ENCODE measurements at regions not wholly inside any gene's neighbourhood (a gene's known extent, or its start where the extent isn't known, plus 50 kb on each side); places are given as distances from the start of the nearest gene placed in this dataset.

DNA sequence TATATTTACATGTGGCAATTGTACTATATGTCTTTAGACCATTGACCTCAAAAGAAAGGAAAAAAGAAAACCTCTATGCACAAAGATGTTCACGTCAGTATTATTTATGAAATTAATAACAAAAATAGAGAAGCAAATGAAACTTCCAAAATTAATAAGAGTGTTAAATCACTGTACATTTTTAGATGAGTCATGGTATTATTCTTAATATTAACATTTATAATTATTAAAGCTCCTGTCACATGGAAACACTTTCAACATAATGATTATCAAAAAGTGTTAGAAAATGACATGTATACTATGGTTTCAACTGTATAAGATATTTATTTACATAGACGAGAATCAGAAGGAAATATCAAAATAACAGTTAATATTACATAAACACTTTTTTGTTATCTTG, 324.9 kb upstream of the RUNX1 start:
- no peak overlapping the region for H3K4me3 ChIP-seq (ENCODE audit: low read length)
- no peak for TF ChIP-seq CTCF (conservative IDR thresholded peaks at IDR 0.05; ENCODE audit: low read length)
- DNase-seq (ENCODE audit: low read depth) = no peak

DNA sequence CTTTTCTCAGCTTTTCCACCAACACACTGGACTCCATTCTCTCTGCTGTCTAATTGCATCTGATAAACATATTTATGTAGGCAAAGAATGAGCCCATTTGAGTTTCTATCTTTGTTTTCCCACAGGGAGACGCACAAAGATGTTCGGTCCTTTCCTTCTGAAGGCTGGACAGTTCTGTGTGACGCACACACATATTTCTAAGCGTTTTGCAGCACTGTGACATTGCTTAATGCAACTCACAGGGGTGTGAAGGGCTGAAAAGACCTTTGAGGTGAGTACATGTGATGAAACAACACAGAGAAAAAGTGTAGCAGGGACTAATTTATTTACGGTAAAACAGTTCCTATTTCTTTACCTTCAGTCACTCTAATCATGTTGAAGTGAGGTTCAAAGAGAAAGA, 323.1 kb upstream of the RUNX1 start:
- no peak for DNase-seq (ENCODE audit: low read depth)
- no peak overlapping the region for H3K4me3 ChIP-seq (ENCODE audit: low read length)
- TF ChIP-seq CTCF (conservative IDR thresholded peaks at IDR 0.05; ENCODE audit: low read length) = no peak

- no peak overlapping the region for H3K4me3 ChIP-seq (ENCODE audit: low read length)
- DNase-seq (ENCODE audit: low read depth) = no peak
- TF ChIP-seq CTCF (conservative IDR thresholded peaks at IDR 0.05; ENCODE audit: low read length) = no peak
These were observed 321.6 kb upstream of the RUNX1 start for GRCh38 chr21:35370671-35371070.

DNA sequence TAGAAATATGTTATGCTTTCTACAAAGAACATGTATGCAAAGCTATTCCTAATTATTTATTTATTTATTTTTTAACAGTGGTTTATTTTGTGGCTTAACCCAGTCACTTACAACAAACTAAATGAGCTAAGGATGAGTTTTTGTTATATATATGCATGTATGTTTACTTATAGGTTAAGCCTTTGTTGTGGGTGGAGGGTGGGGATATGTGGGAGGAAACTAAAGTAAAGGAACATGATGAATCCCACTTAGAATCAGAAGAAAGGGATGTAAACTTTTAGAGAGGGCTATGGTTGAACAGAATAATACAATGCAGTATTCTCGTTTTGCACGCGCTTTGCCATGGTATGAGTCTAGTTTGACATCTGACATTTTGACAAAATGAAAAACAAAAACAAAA, 321.0 kb upstream of the RUNX1 start:
- H3K4me3 ChIP-seq (ENCODE audit: low read length) = no peak overlapping the region
- no peak for TF ChIP-seq CTCF (conservative IDR thresholded peaks at IDR 0.05; ENCODE audit: low read length)
- no peak for DNase-seq (ENCODE audit: low read depth)

DNA sequence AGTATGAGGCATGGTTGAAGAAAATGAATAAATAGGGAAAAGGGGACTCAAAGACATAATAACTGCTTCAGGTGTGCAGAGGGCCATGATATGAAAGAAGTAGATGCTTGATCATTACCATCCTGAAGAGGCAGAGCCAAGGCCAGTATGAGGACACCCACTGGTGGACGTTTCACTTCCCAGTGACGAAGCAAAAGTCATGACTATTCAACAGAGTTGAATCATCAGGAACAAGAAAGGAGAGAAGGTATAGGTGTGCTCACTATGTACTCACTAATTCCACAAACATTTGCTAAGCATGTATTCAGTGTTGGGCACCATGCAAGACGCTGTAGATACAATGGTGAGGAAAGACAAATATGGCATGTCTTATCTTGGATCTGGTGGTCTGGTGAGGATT, 319.2 kb upstream of the RUNX1 start:
- TF ChIP-seq CTCF (conservative IDR thresholded peaks at IDR 0.05; ENCODE audit: low read length) = no peak
- no peak overlapping the region for H3K4me3 ChIP-seq (ENCODE audit: low read length)
- no peak for DNase-seq (ENCODE audit: low read depth)

- DNase-seq (ENCODE audit: low read depth) = no peak
- no peak overlapping the region for H3K4me3 ChIP-seq (ENCODE audit: low read length)
- no peak for TF ChIP-seq CTCF (conservative IDR thresholded peaks at IDR 0.05; ENCODE audit: low read length)
These were observed 318.5 kb upstream of the RUNX1 start for GRCh38 chr21:35367553-35367952.

GRCh38 chr21:35366394-35367080, 317.4 kb upstream of the RUNX1 start:
- no peak for TF ChIP-seq CTCF (conservative IDR thresholded peaks at IDR 0.05; ENCODE audit: low read length)
- peak; percentile 98 for DNase-seq (ENCODE audit: low read depth)
- H3K4me3 ChIP-seq (ENCODE audit: low read length) = no peak overlapping the region
